T1000 (cell line): ENCODE measurements at regions not wholly inside any gene's neighbourhood (a gene's known extent, or its start where the extent isn't known, plus 50 kb on each side); places are given as distances from the start of the nearest gene placed in this dataset.
A peak's percentile ranks its signal among the peaks of the same experiment; 100 is the strongest.

Experiments
- DNase-seq: peaks from one replicate; lab custom pipeline; 2025; ENCODE audit warnings: mixed read lengths; lab: John Stamatoyannopoulos, UW

GRCh38 chr2:236317938-236318396 lies 53.8 kb upstream of the ASB18 start:
- DNase-seq: no peak

DNA sequence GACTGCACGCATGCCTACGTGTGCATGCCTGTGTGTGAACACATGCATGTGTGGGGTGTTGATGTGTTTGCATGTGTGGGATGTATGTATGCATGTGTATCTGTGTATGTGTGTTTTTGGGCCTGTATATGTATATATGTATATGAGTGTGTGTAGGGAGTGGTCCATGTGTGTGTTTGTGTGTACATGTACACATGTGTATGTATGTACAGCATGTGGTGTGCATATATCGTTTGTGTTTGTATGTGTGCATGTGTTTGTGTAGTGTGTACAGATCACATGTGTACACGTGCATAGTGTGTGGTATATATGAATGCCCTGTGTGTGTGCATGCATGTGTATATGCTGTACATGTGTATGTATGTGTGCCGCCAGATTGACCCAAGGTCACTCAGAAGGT lies 54.2 kb upstream of the ASB18 start:
- no peak for DNase-seq

DNA sequence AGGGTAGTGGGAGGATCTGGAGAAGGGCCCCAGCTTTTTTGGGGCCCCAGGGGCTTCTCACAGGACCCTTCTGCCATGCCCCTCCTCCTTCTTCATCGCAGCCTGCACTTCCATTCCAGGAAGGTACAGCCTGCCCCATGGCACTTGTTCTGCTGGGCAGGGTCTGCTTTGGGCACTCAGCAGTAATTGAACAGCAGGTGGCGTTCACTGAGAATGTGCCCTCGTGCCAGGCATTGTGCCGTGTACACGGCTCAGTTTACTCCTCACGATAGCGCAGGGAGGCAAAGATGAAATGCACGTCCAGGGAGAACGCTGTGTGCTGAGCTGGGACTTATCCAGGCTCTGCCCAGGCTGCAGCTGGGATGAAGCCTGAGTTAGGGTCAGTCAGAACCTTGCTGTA lies 54.8 kb upstream of the ASB18 start:
- no peak for DNase-seq

- no peak for DNase-seq
Measured at GRCh38 chr2:236321415-236321814, 57.2 kb upstream of the ASB18 start.

GRCh38 chr2:236333417-236334121 lies 69.4 kb upstream of the ASB18 start:
- DNase-seq: no peak

- no peak for DNase-seq
Measured at GRCh38 chr2:236334122-236334876, 70.1 kb upstream of the ASB18 start.

- DNase-seq: no peak
Measured at GRCh38 chr2:236335696-236336574, 71.7 kb upstream of the ASB18 start.

GRCh38 chr2:236336575-236337464 lies 72.6 kb upstream of the ASB18 start:
- DNase-seq: no peak

DNA sequence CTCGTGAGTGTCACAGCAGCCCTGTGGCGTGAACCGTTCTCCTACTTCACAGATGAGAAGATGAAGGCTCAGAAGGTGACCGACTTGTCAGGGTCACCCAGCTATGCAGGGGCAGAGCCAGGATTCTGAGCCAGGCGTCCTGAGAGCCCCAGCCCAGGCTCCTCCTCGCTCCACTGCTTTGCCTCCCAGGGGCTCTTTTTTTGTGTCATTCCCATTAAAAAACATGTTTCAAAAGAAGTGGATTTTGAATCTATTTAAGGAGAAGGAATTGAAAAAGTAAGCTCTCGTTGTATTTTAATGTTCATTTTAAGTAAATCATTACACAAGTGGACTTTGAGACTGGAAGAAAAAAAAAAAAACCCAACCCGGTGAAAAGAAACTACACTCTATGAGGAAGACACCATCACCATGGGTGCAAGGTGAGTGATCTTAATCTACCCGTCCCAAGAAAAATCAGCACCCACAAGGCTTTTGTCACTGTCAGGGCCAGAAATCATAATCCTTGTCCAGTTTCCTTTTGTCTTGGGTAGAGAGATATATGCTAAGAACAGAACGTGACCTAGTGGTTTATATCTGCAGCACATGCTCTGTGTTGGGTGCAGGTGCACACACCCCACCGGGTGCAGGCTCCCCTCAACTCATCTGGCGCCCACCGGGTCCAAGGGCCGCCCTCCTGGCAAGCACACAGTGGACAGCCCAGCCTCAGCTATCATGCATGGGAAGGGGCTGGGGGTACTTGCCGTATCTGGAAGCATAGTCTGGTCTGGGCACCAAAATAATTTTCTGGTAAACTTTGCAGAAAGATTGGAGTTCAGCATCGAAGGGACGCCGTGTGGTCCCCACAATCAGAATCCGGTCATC lies 73.5 kb upstream of the ASB18 start:
- DNase-seq: no peak

DNA sequence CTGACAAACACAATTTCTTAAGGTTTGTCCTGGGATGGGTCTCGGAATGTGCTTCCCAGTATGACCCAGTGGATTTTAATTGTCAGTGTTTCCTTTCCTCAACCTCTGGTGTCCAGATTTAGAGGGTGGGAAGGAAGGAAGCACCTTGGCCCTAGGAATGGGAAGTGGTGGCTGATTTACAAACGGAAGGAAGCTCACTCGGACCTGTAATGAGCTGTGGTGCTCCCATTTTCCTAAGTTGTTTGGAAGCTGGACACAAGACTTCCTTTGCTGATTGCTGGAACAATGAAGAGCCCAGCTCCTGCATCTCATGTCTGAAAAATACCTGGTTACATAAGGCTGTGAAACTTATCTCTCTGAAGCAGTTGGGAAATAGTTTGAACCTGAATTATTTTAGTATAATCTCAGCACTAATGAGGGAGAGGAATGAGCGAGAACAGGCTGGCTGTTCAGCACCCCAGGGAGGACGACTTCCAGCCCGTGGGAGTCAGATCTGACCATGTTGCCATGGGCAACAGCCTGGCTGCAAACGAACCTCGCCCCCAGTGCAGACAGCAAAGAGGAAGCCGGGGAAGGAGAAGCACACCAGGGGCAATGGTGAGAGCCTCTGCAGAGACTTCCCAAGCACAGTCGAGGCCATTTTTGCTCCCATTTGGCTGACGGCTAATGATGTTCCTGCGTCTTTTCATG lies 74.4 kb upstream of the ASB18 start:
- no peak for DNase-seq

GRCh38 chr2:236340251-236340650 lies 76.0 kb upstream of the ASB18 start:
- DNase-seq: no peak

DNA sequence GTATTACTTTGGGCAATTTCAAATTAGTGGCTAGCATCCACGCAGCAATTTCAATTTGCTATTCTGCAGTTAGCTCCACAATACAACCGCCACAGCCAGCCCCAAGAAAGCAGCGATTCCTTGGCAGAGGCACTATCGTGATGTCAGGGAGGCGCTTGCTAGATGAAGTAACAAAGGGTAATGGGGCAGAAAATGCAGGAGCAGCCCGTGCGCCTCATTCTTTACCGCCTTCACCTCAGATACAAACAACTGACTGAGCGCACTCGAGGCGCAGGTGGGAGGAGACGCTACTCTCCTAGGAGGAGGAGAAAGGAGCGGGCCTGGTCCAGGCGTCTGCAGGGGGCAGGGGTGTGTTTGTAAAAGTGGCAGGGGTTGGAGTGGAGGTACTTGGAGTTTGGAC lies 76.9 kb upstream of the ASB18 start:
- DNase-seq: no peak

DNA sequence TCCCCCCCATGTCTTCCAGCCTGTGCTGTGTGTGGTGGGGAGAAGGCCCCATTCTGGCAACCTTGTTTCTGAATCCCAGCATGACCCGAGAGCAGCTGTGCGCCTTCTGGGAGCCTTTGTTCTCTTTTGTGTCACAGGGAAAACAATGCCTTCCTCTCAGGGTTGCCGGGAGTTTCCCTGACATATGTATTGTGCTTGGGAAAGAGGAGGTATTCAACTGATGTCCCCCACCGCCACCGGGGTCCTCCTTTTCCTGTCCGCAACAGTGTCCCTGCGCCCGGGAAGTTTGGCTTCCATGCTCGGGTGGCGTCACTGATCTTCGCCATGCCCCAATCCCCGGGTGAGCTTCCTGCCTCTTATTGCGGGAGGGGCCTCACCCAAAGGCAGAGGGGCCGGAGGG lies 77.5 kb upstream of the ASB18 start:
- no peak for DNase-seq

DNA sequence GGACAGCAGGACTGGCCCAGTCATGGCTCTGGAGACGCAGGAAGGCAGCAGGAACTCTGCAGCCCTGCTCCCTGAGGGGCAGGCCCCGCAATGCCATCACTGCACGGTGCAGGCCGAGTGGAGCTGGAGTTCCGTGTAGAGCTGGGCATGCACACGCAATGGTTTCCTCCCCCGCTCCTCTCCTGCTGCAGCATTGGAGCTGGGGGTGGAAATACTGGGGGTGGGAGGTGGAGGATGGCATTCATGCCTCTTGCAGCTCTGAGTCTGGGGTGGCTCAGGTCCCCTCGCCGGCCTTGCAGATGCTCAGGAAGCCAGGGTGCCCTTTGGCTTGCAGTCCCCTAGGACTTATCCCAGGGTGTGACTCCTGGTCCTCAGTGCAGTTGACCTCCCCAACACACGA lies 78.3 kb upstream of the ASB18 start:
- no peak for DNase-seq

DNA sequence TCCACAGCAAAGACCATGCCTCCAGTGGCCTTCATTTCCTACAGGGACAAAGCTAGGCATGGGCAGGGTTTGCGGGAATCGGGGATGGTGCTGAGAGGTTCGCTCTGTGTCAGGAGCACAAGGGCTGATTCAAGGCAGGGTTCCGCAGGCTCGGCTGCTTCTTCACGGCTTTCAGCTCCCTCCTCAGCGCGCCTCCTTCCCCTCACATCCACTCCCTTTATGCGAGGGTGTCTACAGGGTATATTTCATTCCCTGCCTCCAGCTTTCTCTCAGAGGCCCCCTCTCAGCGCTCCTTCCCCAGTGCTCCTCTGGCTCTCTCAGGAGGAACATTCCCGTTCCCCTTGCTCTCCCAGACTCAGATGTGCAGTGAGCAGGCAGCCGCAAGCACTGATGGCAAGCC lies 78.7 kb upstream of the ASB18 start:
- DNase-seq: no peak

DNA sequence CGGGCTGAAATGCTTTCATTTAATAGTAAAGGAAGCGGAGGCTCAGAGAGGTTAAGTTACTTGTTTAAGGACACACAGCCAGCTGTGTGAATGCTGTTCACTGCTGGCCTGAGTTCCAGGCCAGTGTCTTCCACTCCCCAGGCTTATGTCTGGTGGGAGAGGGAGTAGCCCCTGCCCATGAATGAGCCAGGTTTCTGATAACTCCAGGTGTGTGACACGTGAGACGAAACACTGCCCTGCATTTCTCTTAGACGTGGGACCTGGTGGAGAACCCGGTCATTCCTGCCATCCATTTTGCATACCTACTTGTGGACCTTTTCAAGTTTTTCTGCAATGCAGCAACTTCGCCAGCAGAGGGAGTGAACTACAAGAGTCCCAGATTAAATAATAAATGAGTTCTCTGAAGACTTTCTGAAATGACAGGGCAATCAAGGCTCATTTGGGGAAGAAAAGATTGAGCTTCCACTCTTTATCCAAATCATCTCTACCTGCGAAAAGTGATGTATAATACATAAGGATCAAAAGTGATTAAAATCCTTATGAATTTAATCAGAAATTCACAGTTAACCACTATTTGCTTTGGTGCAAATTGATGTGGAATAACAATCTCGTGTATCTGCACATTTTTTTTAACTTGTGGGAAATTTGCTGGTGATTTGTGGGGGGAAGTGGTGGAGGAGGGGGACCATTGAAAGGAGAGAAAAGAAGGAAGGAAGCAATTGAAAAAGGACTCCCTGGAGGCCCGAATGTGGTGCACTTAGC lies 79.4 kb upstream of the ASB18 start:
- DNase-seq: peak; percentile 12

DNA sequence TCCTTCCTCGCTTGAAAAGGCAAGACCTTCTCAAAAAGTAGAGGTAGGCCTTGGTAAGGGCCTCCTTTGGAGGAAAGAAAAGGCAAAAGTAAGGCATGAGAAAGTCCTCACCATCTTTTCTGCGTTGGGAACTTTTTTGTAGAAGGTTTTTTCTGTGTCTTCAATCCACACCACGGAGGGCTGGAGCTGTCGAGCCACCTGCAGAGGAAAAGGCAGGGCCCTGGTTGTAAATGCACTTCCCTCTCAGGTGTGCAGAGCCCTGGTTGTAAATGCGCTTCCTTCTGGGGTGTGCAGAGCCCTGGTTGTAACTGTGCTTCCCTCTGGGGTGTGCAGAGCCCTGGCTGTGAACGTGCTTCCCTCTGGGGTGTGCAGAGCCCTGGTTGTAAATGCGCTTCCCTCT lies 80.2 kb upstream of the ASB18 start:
- DNase-seq: no peak

DNA sequence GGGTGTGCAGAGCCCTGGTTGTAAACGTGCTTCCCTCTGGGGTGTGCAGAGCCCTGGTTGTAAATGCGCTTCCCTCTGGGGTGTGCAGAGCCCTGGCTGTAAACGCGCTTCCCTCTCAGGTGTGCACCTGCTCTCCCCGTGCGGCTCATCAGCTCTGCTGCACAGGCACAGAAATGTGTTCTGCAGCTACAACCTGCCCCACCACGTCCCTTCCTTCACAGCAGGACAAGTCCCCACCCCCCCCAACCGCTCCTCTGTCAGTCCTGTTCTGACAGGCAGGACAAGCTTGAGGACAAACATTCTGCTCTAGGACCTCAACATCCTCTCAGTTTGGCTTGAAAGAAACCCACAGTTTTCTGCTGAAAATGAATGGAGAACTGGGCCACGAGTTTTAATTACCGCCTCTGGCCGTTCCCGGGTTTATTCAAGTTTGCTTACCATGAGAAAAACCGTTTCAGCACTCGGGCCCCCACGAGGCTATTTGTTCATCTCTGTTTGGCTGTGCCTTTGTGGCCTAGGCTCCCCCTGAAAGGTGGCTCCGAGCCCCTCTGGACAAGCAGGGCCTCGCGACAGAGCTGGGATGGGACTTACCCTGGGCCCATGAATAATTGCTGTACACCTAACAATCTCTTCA lies 81.0 kb upstream of the ASB18 start:
- DNase-seq: no peak

- no peak for DNase-seq
Measured at GRCh38 chr2:236346366-236346765, 82.2 kb upstream of the ASB18 start.
